GM18951 (cell line): ENCODE measurements at regions not wholly inside any gene's neighbourhood (a gene's known extent, or its start where the extent isn't known, plus 50 kb on each side); places are given as distances from the start of the nearest gene placed in this dataset.

Source experiments
- POLR2A ChIP-seq: IDR thresholded peaks from 4 replicates; pipeline ENCODE4 v1.6.1; 2011; ENCODE audit warnings: mild to moderate bottlenecking; ENCODE audit not compliant: insufficient read length, insufficient read depth; ENCODE audit errors: extremely low read depth
- in situ Hi-C: fragments of 300-500 bp; cut with MboI; formaldehyde crosslinking; loops from one replicate; pipeline ENCODE4 v1.12.0; 2022; ENCODE audit warnings: low sequenced_read_pairs, mixed read lengths, inconsistent platforms; ENCODE audit not compliant: unreplicated experiment

DNA sequence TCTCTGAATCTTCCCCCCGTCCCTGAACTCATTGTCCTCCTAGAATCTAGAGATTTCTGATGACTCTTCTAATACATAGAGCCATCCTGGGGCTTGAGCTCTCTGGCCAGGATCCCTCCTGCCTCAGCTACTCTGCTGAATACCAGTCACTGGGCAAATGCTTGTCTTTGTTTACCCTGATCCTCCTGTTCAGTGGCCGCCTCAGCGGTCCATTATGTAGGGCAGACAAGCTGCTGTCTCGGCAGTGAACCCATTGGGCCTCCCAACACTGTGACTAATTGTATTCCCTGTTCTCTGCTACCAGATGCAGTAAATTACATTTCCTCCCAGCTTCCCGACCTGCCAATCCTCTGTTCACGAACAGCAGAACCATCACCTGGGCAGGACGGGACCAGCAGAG is 151.6 kb downstream of the PALM2AKAP2 start:
- in situ Hi-C loops, result no loop called here
- no peak for TF ChIP-seq POLR2A

DNA sequence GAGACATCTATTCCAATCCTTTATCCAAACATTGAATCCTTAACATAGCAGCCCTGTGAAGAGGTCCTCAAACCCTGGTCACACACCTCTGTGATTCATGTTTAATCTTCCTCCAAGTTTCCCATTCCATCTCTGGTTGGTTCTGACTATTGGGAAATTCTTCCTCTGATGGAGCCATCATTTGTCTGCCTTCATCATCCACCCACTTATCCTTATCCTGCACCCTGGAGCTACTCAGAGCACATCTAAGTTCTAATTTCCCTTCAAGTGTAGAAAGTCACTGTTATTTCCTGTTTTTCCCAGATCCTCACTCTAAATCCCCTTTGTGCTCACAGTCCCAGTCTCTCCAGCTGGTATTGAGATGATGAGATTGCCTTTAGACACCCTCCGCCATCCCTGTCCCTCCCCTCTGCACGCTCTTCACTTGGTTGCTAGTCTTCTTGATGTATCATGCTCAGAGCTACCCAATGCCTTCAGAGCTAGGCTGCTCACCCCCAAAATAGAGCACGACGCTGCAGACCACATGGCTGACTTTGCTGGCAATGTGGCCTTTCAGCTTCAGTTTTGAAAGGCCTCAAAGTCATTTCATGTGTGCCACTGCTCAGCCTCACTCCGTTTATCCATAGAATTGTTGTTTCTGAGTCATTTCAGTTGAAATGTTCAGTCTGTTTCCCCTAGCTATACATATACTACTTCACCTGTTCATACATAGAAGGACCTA is 154.3 kb downstream of the PALM2AKAP2 start:
- in situ Hi-C loops, result no loop called here
- no peak for TF ChIP-seq POLR2A

DNA sequence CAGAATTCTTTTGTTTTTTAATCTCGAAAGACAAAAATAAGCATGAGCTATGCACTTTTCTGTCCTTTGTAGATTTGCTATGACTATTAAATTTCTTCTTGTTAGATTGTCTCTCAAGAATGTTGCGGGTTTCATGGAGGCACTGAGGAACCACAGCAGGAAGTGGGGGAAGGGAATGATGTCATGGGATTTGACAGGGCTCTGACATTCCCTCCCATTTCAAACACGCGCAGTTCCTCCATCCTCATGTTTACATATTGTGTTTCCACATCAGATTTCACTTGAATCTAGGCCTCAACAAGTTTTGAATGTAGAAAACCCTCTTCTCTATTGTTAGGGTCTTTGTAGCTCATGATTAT is 154.8 kb downstream of the PALM2AKAP2 start:
- TF ChIP-seq POLR2A, result no peak
- in situ Hi-C loops, result no loop called here

DNA sequence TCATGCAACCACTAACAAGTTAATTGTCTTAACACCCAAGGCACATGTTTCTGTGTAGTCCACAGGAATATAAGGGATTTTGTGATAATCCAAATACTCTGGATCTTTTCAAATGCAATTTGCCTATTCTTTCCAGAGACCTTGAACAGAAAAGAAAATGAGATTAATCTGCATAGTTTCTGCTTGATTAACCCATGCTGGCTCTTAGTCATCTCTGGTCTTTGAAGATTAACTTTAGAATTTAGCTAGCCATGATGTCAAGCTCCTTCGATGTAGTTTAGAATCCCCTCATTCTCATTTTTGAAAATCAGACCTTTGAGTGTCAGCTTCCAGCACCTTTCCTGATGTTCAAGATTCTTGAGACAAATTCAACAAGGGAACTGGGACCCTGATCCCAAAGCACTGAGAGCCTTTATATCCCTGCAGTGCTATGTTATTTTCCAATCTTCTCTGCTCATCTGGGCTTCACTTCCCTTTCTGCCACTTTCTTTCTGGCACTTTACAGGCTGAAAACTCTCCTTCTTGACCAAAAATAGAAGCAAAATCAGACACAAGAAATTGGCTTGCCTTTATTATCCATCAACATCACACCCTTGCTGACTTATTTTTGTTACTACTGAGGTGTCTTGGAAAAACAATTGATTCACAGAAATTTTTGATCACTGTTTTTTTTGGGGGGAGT is 155.5 kb downstream of the PALM2AKAP2 start:
- in situ Hi-C loops, result no loop called here
- no peak for TF ChIP-seq POLR2A

DNA sequence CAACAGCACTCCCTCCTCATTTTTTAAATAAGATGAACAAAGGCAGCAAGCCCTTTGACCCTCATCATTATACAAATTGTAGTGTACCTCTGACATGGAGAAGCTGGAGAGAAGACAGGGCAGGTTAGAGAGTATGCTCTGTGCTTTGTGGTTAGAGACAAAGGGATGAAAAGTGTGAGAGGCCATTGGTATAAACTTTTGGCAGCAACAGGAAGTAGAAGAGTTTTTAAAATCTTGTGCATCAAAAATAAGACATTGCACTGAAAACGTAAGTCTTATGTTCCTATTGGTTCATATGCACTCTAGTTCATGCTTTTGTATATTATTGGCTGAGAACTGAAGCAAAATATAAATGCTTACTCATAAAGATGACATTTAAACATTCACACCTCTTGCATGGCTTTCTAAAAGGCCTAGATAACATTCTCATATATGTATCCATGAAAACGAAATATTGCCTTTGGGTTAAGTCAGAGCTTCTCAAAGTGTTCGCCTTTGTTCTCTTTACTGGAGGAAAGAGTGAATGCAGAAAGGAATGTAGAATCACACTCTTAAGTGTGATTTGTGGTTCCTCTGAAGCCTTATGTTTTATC is 158.0 kb downstream of the PALM2AKAP2 start:
- in situ Hi-C loops, result no loop called here
- no peak for TF ChIP-seq POLR2A

DNA sequence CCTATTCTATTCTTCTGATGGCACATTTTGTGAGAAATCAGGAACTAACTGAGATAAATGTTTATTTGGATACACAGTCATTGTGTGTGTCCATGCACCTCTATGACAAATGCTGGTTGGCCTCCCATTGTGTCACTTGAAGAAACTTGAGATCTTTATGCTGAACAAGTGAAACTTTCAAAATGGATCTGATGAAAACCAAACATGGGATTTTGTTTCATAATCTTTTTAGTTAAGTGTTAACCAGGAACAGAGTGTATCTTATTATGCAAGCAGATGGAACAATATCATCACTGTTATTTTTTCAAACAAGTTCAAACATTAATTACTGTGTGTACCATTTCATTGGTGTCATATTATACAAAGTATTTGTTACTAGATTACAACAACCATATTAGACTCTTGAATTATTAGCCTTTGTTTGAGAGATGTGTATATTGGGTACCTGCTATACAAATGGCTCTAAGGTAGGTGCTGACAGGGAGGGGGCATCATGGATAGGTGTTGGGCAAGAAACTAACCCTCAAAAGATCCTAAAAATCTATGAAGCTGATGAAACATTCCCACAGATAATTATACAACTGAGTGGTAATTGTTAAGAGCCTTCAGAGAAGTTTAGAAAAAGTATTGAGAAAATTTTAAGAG is 159.8 kb downstream of the PALM2AKAP2 start:
- in situ Hi-C loops, result no loop called here
- TF ChIP-seq POLR2A, result no peak

DNA sequence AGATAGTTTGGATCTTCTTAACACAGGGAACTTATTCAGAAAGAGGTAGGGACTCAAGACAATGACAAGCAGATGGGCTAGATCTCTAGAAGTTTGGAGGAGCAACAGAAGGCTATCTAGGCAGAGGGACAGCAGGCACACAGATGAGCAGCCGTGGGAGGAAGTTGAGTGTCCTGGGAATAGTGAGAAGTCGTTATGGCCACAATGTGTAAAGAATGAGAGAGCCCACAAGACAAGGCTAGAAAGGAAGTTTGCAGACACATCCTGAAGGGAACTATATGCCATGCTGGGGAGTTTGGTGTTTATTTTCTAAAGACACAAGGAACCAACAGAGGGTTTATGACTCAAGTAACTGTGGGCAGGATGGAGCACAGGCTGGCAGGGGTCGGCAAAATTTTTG is 160.6 kb downstream of the PALM2AKAP2 start:
- in situ Hi-C loops, result no loop called here
- no peak for TF ChIP-seq POLR2A

DNA sequence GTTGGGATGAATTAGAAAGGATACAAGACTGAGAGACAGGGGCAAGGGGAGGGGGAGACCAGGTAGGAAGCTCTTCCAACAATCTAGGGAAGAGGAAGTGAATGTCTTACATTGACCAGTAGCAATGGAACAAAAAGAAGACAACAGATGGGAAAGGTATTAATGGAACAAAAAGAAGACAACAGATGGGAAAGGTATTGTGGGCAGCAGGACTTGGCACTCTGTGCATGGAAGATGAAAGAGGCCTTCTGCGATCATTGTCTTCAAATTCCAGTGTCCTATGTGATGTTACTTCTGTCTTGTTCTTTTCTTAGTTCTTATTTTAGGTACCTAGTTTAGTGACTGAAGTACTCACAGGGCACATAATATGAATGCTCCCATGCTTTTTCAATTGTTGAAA is 161.8 kb downstream of the PALM2AKAP2 start:
- in situ Hi-C loops, result no loop called here
- no peak for TF ChIP-seq POLR2A

DNA sequence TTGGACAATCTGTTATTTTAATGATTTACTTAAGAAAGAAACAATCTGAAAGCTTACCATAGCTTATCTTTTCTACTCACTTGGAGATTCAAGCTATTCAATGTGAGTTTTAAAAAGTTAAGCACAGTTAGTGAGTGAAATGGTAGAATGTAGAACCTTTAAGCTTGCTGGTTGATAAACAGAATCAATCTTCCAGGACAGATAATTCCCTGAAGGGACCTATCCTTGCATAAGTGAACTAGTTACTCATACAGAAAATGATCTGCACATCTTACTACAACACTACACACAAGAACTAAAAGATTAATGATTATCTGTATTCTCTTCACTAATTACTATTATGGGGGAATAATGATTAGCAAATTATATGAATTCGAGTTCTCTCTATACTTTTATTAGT is 165.6 kb downstream of the PALM2AKAP2 start:
- TF ChIP-seq POLR2A, result no peak
- in situ Hi-C loops, result no loop called here

DNA sequence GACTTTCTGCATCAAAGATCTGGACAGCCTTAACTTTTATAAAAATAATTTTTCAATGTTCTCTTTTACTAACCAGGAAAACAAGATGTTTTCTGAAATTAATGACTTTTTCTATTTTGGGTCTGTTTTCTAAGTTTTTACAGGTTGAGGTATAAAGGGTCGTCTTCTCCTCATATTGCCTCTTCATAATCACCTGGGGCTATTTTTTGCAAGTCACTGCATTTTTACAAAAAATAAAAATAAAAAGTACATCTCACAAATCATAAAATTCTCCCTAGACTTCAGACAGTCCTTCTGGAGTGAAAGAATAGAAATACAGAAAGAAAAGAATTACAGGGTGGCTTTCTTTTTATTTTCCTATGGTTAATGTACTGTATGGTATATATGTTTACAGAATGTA is 168.5 kb downstream of the PALM2AKAP2 start:
- in situ Hi-C loops, result no loop called here
- TF ChIP-seq POLR2A, result no peak

DNA sequence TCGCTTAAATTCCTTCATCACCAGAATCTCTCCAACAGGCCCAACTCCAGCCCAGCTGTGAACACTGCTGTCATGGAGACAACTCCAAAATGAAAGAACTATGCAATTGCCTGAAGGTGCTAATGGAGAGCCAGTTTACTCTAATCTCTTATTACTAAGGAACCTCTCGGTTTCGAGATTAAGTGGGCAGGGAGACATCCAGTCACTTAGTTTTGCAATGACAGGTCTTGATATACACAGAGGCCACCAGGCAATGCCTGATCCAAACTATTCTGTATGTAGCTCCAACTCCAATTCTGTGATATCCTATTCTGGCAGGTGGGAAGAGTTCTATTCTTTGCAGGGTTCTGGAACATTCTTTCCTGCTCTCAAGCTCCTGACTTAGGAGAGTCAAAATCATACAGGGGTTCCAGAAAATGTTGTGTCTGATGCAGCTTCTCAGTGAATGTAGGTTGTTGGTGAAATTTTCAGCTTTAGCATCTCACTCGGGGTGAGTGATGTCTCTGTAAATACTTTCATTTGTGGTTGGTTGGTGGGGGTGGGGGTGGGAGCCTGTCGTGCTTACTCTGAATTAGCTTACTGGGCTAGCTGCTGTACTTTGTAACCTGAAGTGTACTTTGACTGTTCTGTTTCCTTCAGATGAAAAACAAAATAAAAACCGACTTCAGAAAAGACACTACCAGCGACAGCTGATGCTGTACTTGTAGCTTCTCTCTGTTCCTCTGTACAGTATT is 170.9 kb downstream of the PALM2AKAP2 start:
- in situ Hi-C loops, result no loop called here
- no peak for TF ChIP-seq POLR2A

DNA sequence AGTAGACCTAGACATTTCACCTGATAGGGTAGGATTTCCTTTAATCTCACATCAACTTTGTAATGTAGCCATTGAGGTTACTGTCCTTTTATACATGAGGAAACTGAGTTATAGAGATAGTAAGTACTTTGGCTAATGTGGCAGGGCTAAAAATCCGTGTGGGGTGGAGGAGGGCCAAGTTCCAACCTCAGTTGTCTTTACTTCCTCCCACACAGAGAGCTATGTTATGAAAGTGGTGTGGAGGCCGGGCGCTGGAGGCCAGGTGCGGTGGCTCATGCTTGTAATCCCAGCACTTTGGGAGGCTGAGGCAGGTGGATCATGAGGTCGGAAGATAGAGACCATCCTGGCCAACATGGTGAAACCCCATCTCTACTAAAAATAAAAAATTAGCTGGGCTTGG is 173.3 kb downstream of the PALM2AKAP2 start:
- no peak for TF ChIP-seq POLR2A
- in situ Hi-C loops, result no loop called here
